ENCODE measurements at regions not wholly inside any gene's neighbourhood (a gene's known extent, or its start where the extent isn't known, plus 50 kb on each side); places are given as distances from the start of the nearest gene placed in this dataset.

GRCh38 chrX:131779741-131780140, 235.9 kb downstream of the OR13H1 start:
- TF ChIP-seq CTCF (IDR thresholded peaks at IDR 0.05; ENCODE audit: extremely low read depth in 1 of 2, insufficient read depth in 1 of 2, low read depth in 1 of 2, low read length in 2 of 2) (no peak), MAX (IDR thresholded peaks at IDR 0.05; ENCODE audit: insufficient read depth, insufficient read length) (no peak), FOS (IDR thresholded peaks at IDR 0.05; ENCODE audit: borderline replicate concordance, insufficient read depth, low read length) (no peak), EZH2 (IDR thresholded peaks at IDR 0.05; ENCODE audit: borderline replicate concordance, low read depth, low read length, severe bottlenecking) (no peak), POLR2A (IDR thresholded peaks at IDR 0.05; ENCODE audit: low read depth, low read length) (no peak), MYC (IDR thresholded peaks at IDR 0.05; ENCODE audit: low read depth, low read length) (no peak), POLR2AphosphoS5 (IDR thresholded peaks at IDR 0.05; ENCODE audit: insufficient read depth, low read depth, low read length) (no peak), JUN (IDR thresholded peaks at IDR 0.05; ENCODE audit: borderline replicate concordance, insufficient read depth, insufficient read length, low read depth) (no peak)

All from endothelial cell of umbilical vein (primary cell).